ENCODE measurements at regions not wholly inside any gene's neighbourhood (a gene's known extent, or its start where the extent isn't known, plus 50 kb on each side); places are given as distances from the start of the nearest gene placed in this dataset.
"Not testable (repeated sequence)": the region's sequence is repeated elsewhere in the genome, so short reads cannot be mapped to it uniquely, and the experiment has no call there.

GRCh38 chr17:20683651-20684229, 104.2 kb downstream of the CDRT15L2 start:
- DNase-seq = not testable (repeated sequence)

GRCh38 chr17:20684975-20685374, 105.5 kb downstream of the CDRT15L2 start:
- not testable (repeated sequence) for DNase-seq

GRCh38 chr17:20687584-20687983, 108.1 kb downstream of the CDRT15L2 start:
- not testable (repeated sequence) for DNase-seq

GRCh38 chr17:20689170-20689749, 109.7 kb downstream of the CDRT15L2 start:
- DNase-seq = not testable (repeated sequence)

GRCh38 chr17:20692706-20693105, 113.2 kb downstream of the CDRT15L2 start:
- not testable (repeated sequence) for DNase-seq

GRCh38 chr17:20695871-20696270, 116.3 kb downstream of the CDRT15L2 start:
- DNase-seq = not testable (repeated sequence)

GRCh38 chr17:20698463-20699206, 119.1 kb downstream of the CDRT15L2 start:
- peak; percentile 34 for DNase-seq

GRCh38 chr17:20700528-20700927, 121.0 kb downstream of the CDRT15L2 start:
- DNase-seq = not testable (repeated sequence)

- not testable (repeated sequence) for DNase-seq
Observed at GRCh38 chr17:20701366-20701765, 121.8 kb downstream of the CDRT15L2 start.

- DNase-seq = peak; percentile 10
Observed at GRCh38 chr17:20702692-20703091, 123.2 kb downstream of the CDRT15L2 start.

GRCh38 chr17:20703781-20704180, 124.3 kb downstream of the CDRT15L2 start:
- DNase-seq = no peak

- DNase-seq = not testable (repeated sequence)
Observed at GRCh38 chr17:20705186-20705585, 125.7 kb downstream of the CDRT15L2 start.

GRCh38 chr17:20706751-20707373, 127.3 kb downstream of the CDRT15L2 start:
- no peak for DNase-seq

GRCh38 chr17:20708821-20709220, 129.3 kb downstream of the CDRT15L2 start:
- DNase-seq = not testable (repeated sequence)

- not testable (repeated sequence) for DNase-seq
Observed at GRCh38 chr17:20716481-20716880, 137.0 kb downstream of the CDRT15L2 start.

GRCh38 chr17:20721171-20721570, 141.6 kb downstream of the CDRT15L2 start:
- no peak for DNase-seq

GRCh38 chr17:20724391-20724790, 144.9 kb downstream of the CDRT15L2 start:
- not testable (repeated sequence) for DNase-seq

GRCh38 chr17:20727201-20727600, 147.7 kb downstream of the CDRT15L2 start:
- not testable (repeated sequence) for DNase-seq

GRCh38 chr17:20728181-20728580, 148.7 kb downstream of the CDRT15L2 start:
- no peak for DNase-seq

- not testable (repeated sequence) for DNase-seq
Observed at GRCh38 chr17:20731131-20731530, 151.6 kb downstream of the CDRT15L2 start.

GRCh38 chr17:20733923-20734322, 154.4 kb downstream of the CDRT15L2 start:
- no peak for DNase-seq

GRCh38 chr17:20735796-20736195, 156.3 kb downstream of the CDRT15L2 start:
- no peak for DNase-seq

- DNase-seq = not testable (repeated sequence)
Observed at GRCh38 chr17:20737636-20738035, 158.1 kb downstream of the CDRT15L2 start.
